K562 (cell line): ENCODE measurements at regions not wholly inside any gene's neighbourhood (a gene's known extent, or its start where the extent isn't known, plus 50 kb on each side); places are given as distances from the start of the nearest gene placed in this dataset.

Experiments
- ATAC-seq: fragments of 200-7000 bp; cut with Tn5 transposase; 3 replicates; pipeline ENCODE4 v1.9.1; 2020; ENCODE audit warnings: moderate library complexity
- BruUV-seq: library from RNA; stranded (reverse); fragments of 400-500 nt; replicated peaks from 2 replicates; lab custom pipeline; 2021; lab: Mats Ljungman, UMichigan
- CTCF ChIA-PET: fragments of 300-600 bp; formaldehyde crosslinking; extraction: SDS; loops from one replicate; lab custom pipeline; 2021; ENCODE audit warnings: low intra/inter-chr PET ratio; lab: Yijun Ruan, JAX
- POLR2A ChIA-PET: fragments of 300-600, 350-650 bp; sonication (Branson Sonifier 250); formaldehyde crosslinking; extraction: SDS; loops from one replicate; lab custom pipeline; 2021; ENCODE audit warnings: antibody characterized with exemption, inconsistent platforms; lab: Yijun Ruan, JAX
- DNase-seq, 4 experiments: peaks; one replicate each; pipeline versions ENCODE4 v3.0.0 to v3.0.0-alpha.2; 2011 to 2018; ENCODE audit warnings: low spot score in 3 of 4, mixed read lengths in 3 of 4; ENCODE audit errors: extremely low read depth in 1 of 4
- FAIRE-seq: peaks from 2 replicates; lab custom pipeline; 2011; peaks lifted over from hg19 to GRCh38; lab: Jason Lieb, UNC
- H2AFZ ChIP-seq: 2 replicates; pipeline ENCODE4 v1.6.0; 2011; ENCODE audit warnings: low read depth, low read length, control low read depth, inconsistent platforms
- H3K27ac ChIP-seq: fragments of 200-600 bp; 3 replicates; pipeline ENCODE4 v1.8.0; 2011; ENCODE audit warnings: low read depth, mild to moderate bottlenecking, control low read depth, inconsistent platforms, low read length, moderate library complexity, mixed read lengths; ENCODE audit errors: extremely low read depth
- H3K27me3 ChIP-seq, 2 experiments: fragments of 300-600 bp in 1 of 2; 2 replicates in 1 of 2; 3 replicates in 1 of 2; pipeline versions ENCODE4 v1.6.0 to v1.8.0; 2011; ENCODE audit warnings: inconsistent platforms in 2 of 2, low read length in 2 of 2, mild to moderate bottlenecking in 1 of 2, mixed read lengths in 1 of 2, moderate library complexity in 1 of 2; ENCODE audit not compliant: control insufficient read depth in 2 of 2, insufficient read depth in 2 of 2
- H3K36me3 ChIP-seq: fragments of 300-600 bp; 3 replicates; pipeline ENCODE4 v1.8.0; 2011; ENCODE audit warnings: mild to moderate bottlenecking, low read length, inconsistent platforms; ENCODE audit not compliant: control insufficient read depth, insufficient read depth
- H3K4me1 ChIP-seq, 2 experiments: fragments of 200-600 bp in 1 of 2; replicated peaks in 1 of 2; 2 replicates in 1 of 2; 3 replicates in 1 of 2; pipeline versions ENCODE4 v1.5.1 to v1.8.0; 2011; ENCODE audit warnings: inconsistent platforms in 2 of 2, low read length in 2 of 2, mild to moderate bottlenecking in 1 of 2, mixed read lengths in 1 of 2, moderate library complexity in 1 of 2; ENCODE audit not compliant: control insufficient read depth in 2 of 2, insufficient read depth in 2 of 2
- H3K4me2 ChIP-seq: 2 replicates; pipeline ENCODE4 v1.6.1; 2011; ENCODE audit warnings: low read length, control low read depth, inconsistent platforms, mixed read lengths; ENCODE audit not compliant: insufficient read depth
- H3K4me3 ChIP-seq: fragments of 200-600 bp; sonication (generic), shearing (Covaris generic); 2 replicates; pipeline ENCODE4 v1.5.1; 2016; ENCODE audit warnings: control low read depth, inconsistent platforms
- H3K79me2 ChIP-seq: fragments of 200-600 bp; 3 replicates; pipeline ENCODE4 v1.8.0; 2011; ENCODE audit warnings: low read length, inconsistent platforms; ENCODE audit not compliant: control insufficient read depth, insufficient read depth
- H3K9ac ChIP-seq, 2 experiments: 2 replicates each; pipeline versions ENCODE4 v1.6.0 to v1.6.1; 2011; ENCODE audit warnings: low read depth in 2 of 2, low read length in 2 of 2, control low read depth in 1 of 2, inconsistent platforms in 1 of 2, mild to moderate bottlenecking in 1 of 2, mixed read lengths in 1 of 2; ENCODE audit not compliant: insufficient read depth in 1 of 2
- H3K9me1 ChIP-seq: one replicate; pipeline ENCODE4 v1.6.0; 2011; ENCODE audit warnings: inconsistent platforms, mild to moderate bottlenecking, low read length, moderate library complexity; ENCODE audit not compliant: control insufficient read depth, insufficient read depth
- H3K9me3 ChIP-seq: replicated peaks from 2 replicates; pipeline ENCODE4 v1.5.1; 2011; ENCODE audit warnings: low read depth, low read length, inconsistent platforms; ENCODE audit not compliant: control insufficient read depth, insufficient read depth
- H4K20me1 ChIP-seq: replicated peaks from 2 replicates; pipeline ENCODE4 v1.6.1; 2011; ENCODE audit warnings: low read length, inconsistent platforms, mixed read lengths; ENCODE audit not compliant: control insufficient read depth, insufficient read depth
- ADNP ChIP-seq: fragments of 200-800 bp; sonication (Bioruptor generic); IDR thresholded peaks from 2 replicates; pipeline ENCODE4 v1.6.1; 2016; ENCODE audit warnings: missing genetic modification characterization, missing compliant biosample characterization
- DIDO1 ChIP-seq: fragments of 450-650 bp; IDR thresholded peaks from 2 replicates; pipeline ENCODE4 v1.6.1; 2016; ENCODE audit warnings: low read depth, missing biosample characterization, missing genetic modification characterization
- ETV6 ChIP-seq, 3 experiments: fragments of 150-350 bp in 1 of 3; sonication (generic) in 1 of 3; formaldehyde crosslinking in 1 of 3; IDR thresholded peaks; 2 replicates each; pipeline versions ENCODE4 v1.6.1 to v1.8.0; 2014 to 2022; ENCODE audit warnings: borderline replicate concordance in 2 of 3, low read depth in 2 of 3, antibody characterized with exemption in 1 of 3, low read length in 1 of 3, mild to moderate bottlenecking in 1 of 3, missing genetic modification reagents in 1 of 3
- FOSL1 ChIP-seq: fragments of 200-800 bp; sonication (Bioruptor generic); conservative IDR thresholded peaks from 2 replicates; pipeline ENCODE4 v1.6.1; 2016; ENCODE audit warnings: missing genetic modification characterization, missing compliant biosample characterization
- PPARD ChIP-seq: fragments of 250-450 bp; sonication (Bioruptor Pico); IDR thresholded peaks from 2 replicates; pipeline ENCODE4 v1.8.0; 2022; ENCODE audit warnings: inconsistent platforms, mild to moderate bottlenecking, moderate library complexity
- PREB ChIP-seq: sonication (generic); formaldehyde crosslinking; IDR thresholded peaks from 2 replicates; pipeline ENCODE4 v1.8.1; 2023; ENCODE audit warnings: mild to moderate bottlenecking, missing genetic modification reagents
- RAD51 ChIP-seq: fragments of 450-650 bp; IDR thresholded peaks from 2 replicates; pipeline ENCODE4 v1.7.1; 2016; ENCODE audit warnings: low read depth, mild to moderate bottlenecking, borderline replicate concordance
- RFX7 ChIP-seq: fragments of 250-450 bp; sonication (Bioruptor Pico); IDR thresholded peaks from 2 replicates; pipeline ENCODE4 v1.5.1; 2021; ENCODE audit warnings: mild to moderate bottlenecking
- SNAPC5 ChIP-seq: fragments of 250-450 bp; sonication (Bioruptor Pico); IDR thresholded peaks from 2 replicates; pipeline ENCODE4 v1.8.0; 2021; ENCODE audit warnings: moderate library complexity, mild to moderate bottlenecking, inconsistent platforms
- SRF ChIP-seq, 2 experiments: fragments of 250-450, 450-650 bp in 1 of 2; sonication (Bioruptor Pico) in 1 of 2; sonication (generic) in 1 of 2; formaldehyde crosslinking; IDR thresholded peaks; 2 replicates each; pipeline versions ENCODE4 v1.5.0 to v1.5.1; 2020 to 2022; ENCODE audit warnings: mild to moderate bottlenecking in 1 of 2, missing genetic modification reagents in 1 of 2
- TAF7 ChIP-seq: fragments of 450-650 bp; IDR thresholded peaks from 2 replicates; pipeline ENCODE4 v1.6.1; 2016; ENCODE audit warnings: missing genetic modification characterization, missing compliant biosample characterization
- THRAP3 ChIP-seq: fragments of 450-650 bp; IDR thresholded peaks from 2 replicates; pipeline ENCODE4 v1.6.1; 2016; ENCODE audit warnings: mild to moderate bottlenecking, inconsistent platforms, borderline replicate concordance
- ZNF280B ChIP-seq: fragments of 250-450 bp; sonication (Bioruptor Pico); IDR thresholded peaks from 2 replicates; pipeline ENCODE4 v1.5.1; 2021; ENCODE audit warnings: mild to moderate bottlenecking
- WGBS: fragments of 100-300 bp; shearing (Covaris generic); methylation state at CpG from one replicate; pipeline ENCODE4 v1.1.6; 2016; ENCODE audit warnings: low coverage, mixed read lengths; ENCODE audit not compliant: insufficient coverage; ENCODE audit errors: missing lambda C conversion rate; 5-methylcytosine and 5-hydroxymethylcytosine counted together
- in situ Hi-C: fragments of 300-500 bp; cut with MboI; formaldehyde crosslinking; loops from 4 replicates; pipeline ENCODE4 v1.15.0; 2018; ENCODE audit warnings: inconsistent platforms, mixed read lengths
- intact Hi-C: fragments of 100-400 bp; cut with micrococcal nuclease; formaldehyde crosslinking; loops from 2 replicates; pipeline ENCODE4 v1.14.2; 2022

GRCh38 chr19:29004796-29005195, 208.2 kb downstream of the UQCRFS1 start (continued):
- no peak for TF ChIP-seq ZNF280B (CRISPR knock-in tag)
- no peak for TF ChIP-seq RFX7 (CRISPR knock-in tag)
- TF ChIP-seq, all 486 proteins: peak for 0

- ATAC-seq (no peak), FAIRE-seq (no peak), DNase-seq (no peak)
- no peaks in the 10 kb centered on the region for H4K20me1 ChIP-seq
- H3K9ac ChIP-seq: no peak overlapping the region
- no peaks in the 10 kb centered on the region for H3K9me3 ChIP-seq
- no peak overlapping the region for H3K4me3 ChIP-seq
- no peak overlapping the region for H3K4me2 ChIP-seq
- no peaks in the 10 kb centered on the region for H3K79me2 ChIP-seq
- H3K27me3 ChIP-seq: peaks cover 4 to 11% of the 10 kb centered on the region in 2 experiments; a peak in 4 of 5 replicates
- no peaks in the 10 kb centered on the region for H3K36me3 ChIP-seq
- H3K4me1 ChIP-seq: no peaks in the 10 kb centered on the region
- 0% methylated on average over 7 of the region's 7 CpGs for whole genome bisulfite sequencing
- intact Hi-C loops (no loop called here), in situ Hi-C loops (no loop called here)
- no TSS peak for BruUV-seq
- TF ChIP-seq RAD51 (no peak), DIDO1 (tag) (no peak), TAF7 (no peak), ADNP (tag) (no peak), PPARD (no peak), SNAPC5 (CRISPR knock-in tag) (no peak), THRAP3 (no peak), FOSL1 (tag) (no peak), ETV6 (IDR thresholded peaks at IDR 0.05; ENCODE audit: borderline replicate concordance in 1 of 2, low read depth in 2 of 2, low read length in 1 of 2) (no peak), ETV6 (CRISPR knock-in tag; IDR thresholded peaks at IDR 0.05; ENCODE audit: borderline replicate concordance) (no peak), SRF (CRISPR knock-in tag; IDR thresholded peaks at IDR 0.05) (no peak), PREB (CRISPR knock-in tag) (no peak)
- no peak overlapping the region for H3K27ac ChIP-seq
- H3K9me1 ChIP-seq: no peaks in the 10 kb centered on the region
- POLR2A ChIA-PET: no interaction called here
- H2AFZ ChIP-seq: no peak overlapping the region
- CTCF ChIA-PET: no interaction called here
These were observed 209.1 kb downstream of the UQCRFS1 start for GRCh38 chr19:29003641-29004409.
